ENCODE measurements at regions not wholly inside any gene's neighbourhood (a gene's known extent, or its start where the extent isn't known, plus 50 kb on each side); places are given as distances from the start of the nearest gene placed in this dataset.

DNA sequence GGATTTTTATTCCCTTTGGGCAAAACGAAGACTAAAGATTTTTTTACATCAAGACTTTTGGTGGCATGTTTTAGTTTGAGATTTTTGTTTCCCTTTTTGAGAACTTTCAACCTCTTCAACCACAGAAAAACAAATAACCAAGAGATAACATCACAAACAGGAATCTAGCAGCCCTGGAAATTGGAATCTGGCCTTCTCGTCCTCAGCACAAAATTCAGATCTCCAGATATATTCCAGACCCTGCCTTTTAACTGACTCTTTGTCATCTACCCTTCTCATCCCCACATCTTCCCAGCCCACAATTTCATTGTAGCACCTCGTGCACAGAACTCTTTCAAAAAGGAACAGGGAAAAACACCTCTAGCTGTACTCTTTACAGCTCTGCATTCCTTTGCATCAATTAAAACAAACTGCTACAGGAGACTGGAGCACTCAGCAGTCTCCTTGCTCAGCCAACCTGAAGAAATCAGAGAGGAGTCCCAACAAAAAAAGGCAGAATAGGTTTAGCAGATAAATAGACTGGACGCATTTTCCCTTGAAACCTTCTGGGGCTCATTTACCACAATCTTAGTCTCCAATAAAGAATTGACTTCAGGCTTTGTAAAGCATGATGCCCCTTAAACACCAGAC is 251.0 kb downstream of the TTLL7 start:
- DNase-seq, result no peak
- intact Hi-C loops (cut with micrococcal nuclease), result no loop called here
- Histone ChIP-seq H3K4me1 (no peaks in the 10 kb centered on the region), H3K9me3 (replicated peaks) (no peaks in the 10 kb centered on the region), H3K27ac (replicated peaks) (no peak overlapping the region), H3K36me3 (no peaks in the 10 kb centered on the region), H3K4me3 (no peak overlapping the region), H3K27me3 (ENCODE audit: low read depth) (no peaks in the 10 kb centered on the region)
- TF ChIP-seq, protein P1, sequence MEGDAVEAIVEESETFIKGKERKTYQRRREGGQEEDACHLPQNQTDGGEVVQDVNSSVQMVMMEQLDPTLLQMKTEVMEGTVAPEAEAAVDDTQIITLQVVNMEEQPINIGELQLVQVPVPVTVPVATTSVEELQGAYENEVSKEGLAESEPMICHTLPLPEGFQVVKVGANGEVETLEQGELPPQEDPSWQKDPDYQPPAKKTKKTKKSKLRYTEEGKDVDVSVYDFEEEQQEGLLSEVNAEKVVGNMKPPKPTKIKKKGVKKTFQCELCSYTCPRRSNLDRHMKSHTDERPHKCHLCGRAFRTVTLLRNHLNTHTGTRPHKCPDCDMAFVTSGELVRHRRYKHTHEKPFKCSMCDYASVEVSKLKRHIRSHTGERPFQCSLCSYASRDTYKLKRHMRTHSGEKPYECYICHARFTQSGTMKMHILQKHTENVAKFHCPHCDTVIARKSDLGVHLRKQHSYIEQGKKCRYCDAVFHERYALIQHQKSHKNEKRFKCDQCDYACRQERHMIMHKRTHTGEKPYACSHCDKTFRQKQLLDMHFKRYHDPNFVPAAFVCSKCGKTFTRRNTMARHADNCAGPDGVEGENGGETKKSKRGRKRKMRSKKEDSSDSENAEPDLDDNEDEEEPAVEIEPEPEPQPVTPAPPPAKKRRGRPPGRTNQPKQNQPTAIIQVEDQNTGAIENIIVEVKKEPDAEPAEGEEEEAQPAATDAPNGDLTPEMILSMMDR (IDR thresholded peaks at IDR 0.05; ENCODE audit: borderline replicate concordance), result no peak

GRCh38 chr1:83746234-83746633 is 252.7 kb downstream of the TTLL7 start:
- TF ChIP-seq, protein P1 (IDR thresholded peaks at IDR 0.05; ENCODE audit: borderline replicate concordance), result no peak
- Histone ChIP-seq H3K4me1 (no peaks in the 10 kb centered on the region), H3K36me3 (no peaks in the 10 kb centered on the region), H3K4me3 (no peak overlapping the region), H3K27ac (replicated peaks) (no peak overlapping the region), H3K27me3 (ENCODE audit: low read depth) (no peaks in the 10 kb centered on the region), H3K9me3 (replicated peaks) (no peaks in the 10 kb centered on the region)
- no peak for DNase-seq
- intact Hi-C loops (cut with micrococcal nuclease), result no loop called here

DNA sequence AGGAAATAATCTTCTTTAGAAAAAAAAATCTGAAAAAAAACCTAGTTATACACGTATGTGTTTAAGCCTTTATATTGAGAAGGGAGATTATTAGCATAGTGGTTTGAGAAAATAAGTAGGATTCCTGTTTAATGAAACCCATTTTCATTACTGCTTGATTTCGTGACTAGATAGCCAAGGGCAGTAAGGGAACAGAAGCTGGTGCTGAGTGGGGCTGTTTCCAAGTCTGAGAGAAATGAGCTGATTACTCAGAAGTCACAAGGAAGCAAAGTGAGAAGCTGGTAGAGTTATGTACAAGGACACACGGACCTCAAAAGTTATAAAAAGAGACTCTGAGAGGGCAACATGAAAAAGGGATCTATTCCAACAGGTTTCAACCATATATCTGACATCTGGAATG is 256.5 kb downstream of the TTLL7 start:
- intact Hi-C loops (cut with micrococcal nuclease), result no loop called here
- TF ChIP-seq, protein P1 (IDR thresholded peaks at IDR 0.05; ENCODE audit: borderline replicate concordance), result no peak
- DNase-seq, result no peak
- Histone ChIP-seq H3K4me1 (no peaks in the 10 kb centered on the region), H3K27ac (replicated peaks) (no peak overlapping the region), H3K9me3 (replicated peaks) (no peaks in the 10 kb centered on the region), H3K27me3 (ENCODE audit: low read depth) (no peaks in the 10 kb centered on the region), H3K4me3 (no peak overlapping the region), H3K36me3 (no peaks in the 10 kb centered on the region)

GRCh38 chr1:83741770-83742169 is 257.2 kb downstream of the TTLL7 start:
- TF ChIP-seq, protein P1 (IDR thresholded peaks at IDR 0.05; ENCODE audit: borderline replicate concordance), result no peak
- H3K4me3 ChIP-seq, result no peak overlapping the region
- intact Hi-C loops (cut with micrococcal nuclease), result no loop called here
- no peak overlapping the region for H3K27ac ChIP-seq (replicated peaks)
- no peaks in the 10 kb centered on the region for H3K36me3 ChIP-seq
- no peaks in the 10 kb centered on the region for H3K27me3 ChIP-seq (ENCODE audit: low read depth)
- H3K9me3 ChIP-seq (replicated peaks), result no peaks in the 10 kb centered on the region
- DNase-seq, result no peak
- no peaks in the 10 kb centered on the region for H3K4me1 ChIP-seq

GRCh38 chr1:83741348-83741747 is 257.6 kb downstream of the TTLL7 start:
- no peaks in the 10 kb centered on the region for H3K27me3 ChIP-seq (ENCODE audit: low read depth)
- intact Hi-C loops (cut with micrococcal nuclease), result no loop called here
- no peaks in the 10 kb centered on the region for H3K9me3 ChIP-seq (replicated peaks)
- TF ChIP-seq, protein P1 (IDR thresholded peaks at IDR 0.05; ENCODE audit: borderline replicate concordance), result no peak
- no peak for DNase-seq
- no peaks in the 10 kb centered on the region for H3K36me3 ChIP-seq
- H3K4me3 ChIP-seq, result no peak overlapping the region
- H3K27ac ChIP-seq (replicated peaks), result no peak overlapping the region
- no peaks in the 10 kb centered on the region for H3K4me1 ChIP-seq

Measured in left ventricle myocardium inferior (tissue), 1 donor.